Activated CD4-positive, alpha-beta T cell treated with anti-CD3 and anti-CD28 coated beads, Interleukin-2, Interleukin-4, amounts not matched to agents 100 ng/mL and 50 ng/mL, durations not matched to agents 16 hours and 8 hours (primary cell): ENCODE measurements at regions not wholly inside any gene's neighbourhood (a gene's known extent, or its start where the extent isn't known, plus 50 kb on each side); places are given as distances from the start of the nearest gene placed in this dataset.

Source experiments
- DNase-seq: peaks from one replicate; pipeline ENCODE4 v3.0.0-alpha.2; 2020; ENCODE audit warnings: low spot score

DNA sequence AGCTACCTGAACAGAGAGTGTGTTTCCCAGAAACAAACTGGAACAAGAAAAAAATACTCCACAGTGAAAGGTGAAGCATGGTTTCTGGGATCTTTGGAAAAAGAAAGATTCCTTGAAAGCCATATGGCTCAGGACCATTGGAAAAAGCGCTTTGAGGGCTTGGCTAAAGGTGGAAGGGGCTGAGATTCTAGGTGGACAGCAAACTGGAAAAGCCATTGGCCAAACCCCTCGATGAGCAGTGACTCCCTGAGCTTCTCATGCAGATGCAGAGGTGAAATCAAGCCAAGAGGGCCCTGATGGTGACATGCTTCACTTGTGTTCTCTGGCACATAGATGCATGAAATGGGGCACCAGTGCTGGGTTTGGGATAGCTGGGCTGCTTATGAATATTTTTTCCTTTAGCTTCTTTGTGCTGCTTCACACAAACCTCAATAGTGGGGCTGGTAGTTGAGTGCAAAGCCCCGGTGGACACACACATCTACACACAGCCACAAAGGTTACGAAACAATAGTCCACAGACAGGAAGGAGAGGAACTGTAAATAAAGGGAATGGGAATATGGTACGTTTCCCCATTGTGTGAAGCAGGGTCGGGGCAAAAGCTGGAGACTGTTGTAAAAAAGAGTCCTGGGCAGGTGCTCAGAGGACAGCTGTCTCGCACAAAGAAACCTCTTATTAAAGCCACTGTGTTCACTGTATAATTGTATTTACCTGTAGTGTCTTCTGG, 117.8 kb downstream of the FOXA2 start:
- no peak for DNase-seq

DNA sequence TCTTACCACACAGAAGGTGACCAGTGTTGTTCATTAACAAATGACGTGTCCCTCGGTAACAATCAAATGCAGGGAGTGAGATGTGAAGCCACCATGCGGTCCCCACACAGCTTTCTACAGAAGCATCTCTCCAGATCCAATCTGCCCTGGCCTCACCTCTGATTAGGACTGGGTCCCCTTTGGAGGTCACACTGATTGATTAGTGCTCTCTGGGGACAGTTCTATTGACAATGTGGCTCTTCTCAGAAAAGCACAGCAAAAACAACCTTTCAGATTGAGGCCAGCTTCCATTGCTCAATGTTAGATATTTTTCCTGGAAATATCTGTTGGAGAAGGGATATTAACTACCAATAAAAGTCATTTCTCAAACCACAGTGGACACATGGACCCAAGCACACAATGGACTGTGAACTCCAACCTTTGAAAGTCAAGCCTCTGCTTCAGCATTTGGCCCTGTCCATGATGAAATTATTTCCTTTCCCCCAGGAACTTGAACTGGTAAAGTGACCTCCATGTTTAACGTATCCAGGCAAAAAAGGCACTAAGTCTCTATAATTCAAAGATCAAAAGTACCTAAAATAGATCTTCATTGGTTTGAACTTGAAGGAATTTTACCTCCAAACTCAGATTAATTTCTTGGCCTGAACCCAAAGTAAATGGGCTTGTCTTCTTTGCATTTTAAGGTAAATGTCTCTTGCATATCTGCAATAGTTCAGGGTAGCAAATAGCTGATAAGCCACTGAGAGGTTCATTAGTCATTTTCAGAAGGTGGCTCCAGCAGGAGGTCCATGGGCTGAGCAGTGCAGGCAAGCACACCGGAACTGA, 118.5 kb downstream of the FOXA2 start:
- DNase-seq: no peak

DNA sequence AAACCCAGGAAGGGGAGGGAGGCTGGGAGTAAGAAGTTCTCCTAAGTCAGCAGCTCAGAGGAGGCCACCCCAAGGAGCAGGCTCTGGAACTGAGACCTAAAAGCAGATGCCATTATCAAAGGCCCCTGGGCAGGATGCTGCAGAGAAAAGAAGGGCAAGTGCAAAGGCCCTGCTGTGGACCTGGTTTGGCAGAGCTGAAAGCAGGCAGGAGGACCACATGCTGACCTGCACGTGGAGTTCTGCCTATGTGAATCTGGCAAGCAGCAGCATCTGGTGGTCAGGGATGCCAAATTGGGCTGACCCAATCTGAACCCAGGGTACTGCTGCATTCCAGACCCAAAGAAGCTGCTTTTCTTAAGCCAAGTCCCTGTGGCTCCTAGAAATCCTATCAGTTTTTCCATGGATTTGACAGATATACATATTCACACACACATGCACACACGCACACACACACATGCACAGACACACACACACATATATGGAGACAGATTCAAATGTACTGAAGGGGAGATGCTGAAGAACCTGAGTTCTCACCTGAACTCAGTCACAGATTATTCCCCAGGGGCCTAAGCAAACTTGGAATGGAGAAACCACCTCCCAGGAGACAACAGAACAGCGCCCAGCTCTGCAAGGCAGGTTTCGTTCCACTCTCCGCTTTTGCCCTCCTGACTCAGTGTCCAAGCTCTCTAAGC, 119.9 kb downstream of the FOXA2 start:
- no peak for DNase-seq

DNA sequence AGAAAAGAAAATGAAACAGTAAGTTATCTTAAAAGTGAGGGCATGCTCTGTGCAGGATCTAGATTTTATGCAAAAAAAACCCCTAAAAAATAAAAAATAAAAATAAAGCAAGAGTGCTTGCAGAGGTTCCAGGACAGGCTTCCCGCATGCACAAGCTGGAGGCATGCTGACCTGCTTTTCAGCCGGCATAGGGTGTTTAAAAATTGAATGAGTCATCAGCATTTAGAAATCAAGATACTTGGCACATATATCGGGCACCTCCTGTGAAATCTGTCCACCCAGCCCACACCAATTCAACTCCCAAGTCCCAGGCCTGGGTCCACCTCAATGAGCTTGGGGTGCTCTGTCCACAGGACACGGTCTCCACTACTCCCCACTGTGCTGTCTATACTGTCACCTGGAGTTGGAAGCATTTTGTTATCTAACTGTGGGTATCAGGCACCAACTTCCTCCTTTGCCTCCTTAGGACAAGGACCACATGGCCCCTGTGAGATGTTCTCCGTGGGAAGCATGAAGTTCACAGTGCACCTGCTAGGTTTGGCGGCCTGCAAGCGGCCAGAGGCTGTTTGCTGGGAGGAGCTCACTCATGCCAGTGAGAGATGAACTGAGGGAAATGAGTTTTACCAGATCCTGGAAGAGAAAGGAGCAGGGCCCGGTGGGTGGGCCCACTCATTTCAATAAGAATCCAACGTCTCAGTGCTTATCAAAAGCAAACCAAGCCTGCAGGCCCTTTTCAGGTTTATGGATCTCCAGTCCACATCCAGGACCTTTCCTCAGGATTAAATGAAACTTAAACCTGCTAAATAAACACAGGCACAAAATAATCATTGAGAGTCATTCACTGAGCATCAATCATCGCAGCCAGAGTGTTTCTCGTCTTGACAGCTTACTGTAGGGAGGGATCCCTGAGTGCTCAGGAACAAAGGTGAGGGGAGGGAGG, 121.1 kb downstream of the FOXA2 start:
- DNase-seq: no peak

DNA sequence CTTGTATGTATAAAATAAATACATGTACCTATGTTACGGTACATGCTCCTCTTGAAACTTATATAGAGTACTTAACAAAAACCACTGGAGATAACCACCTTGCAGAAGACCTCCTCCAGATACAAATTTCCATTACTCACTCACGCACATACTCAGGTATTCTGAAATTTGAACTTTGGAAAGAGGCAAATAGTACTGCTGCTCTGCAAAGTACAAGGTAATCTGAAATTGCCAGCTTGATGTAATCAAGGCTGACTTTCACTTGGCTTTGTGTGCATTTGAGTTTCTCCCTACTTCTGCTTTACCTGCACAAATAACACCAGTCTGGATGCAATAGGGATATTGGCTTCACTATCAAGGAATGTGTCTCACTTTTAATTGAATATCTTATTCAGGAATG, 123.6 kb downstream of the FOXA2 start:
- no peak for DNase-seq

DNA sequence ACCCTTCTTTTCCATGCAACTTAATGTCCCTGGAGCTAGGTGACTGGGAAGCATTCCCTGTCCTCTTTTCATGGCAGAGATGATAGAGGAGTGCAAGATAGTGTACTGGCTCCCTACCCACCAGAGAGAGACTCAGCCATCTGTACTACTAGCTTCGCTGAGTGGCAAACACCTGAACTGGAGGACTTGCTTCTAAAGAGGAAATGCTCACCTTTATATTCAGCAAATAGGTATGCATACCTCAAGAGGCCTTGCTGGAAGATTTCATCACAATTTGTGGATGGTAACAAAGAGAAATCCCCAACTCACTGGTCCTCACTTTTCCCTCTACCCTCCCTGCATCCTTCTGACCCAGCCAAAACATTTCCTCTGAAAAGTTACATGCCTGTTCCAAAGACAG, 124.1 kb downstream of the FOXA2 start:
- no peak for DNase-seq

DNA sequence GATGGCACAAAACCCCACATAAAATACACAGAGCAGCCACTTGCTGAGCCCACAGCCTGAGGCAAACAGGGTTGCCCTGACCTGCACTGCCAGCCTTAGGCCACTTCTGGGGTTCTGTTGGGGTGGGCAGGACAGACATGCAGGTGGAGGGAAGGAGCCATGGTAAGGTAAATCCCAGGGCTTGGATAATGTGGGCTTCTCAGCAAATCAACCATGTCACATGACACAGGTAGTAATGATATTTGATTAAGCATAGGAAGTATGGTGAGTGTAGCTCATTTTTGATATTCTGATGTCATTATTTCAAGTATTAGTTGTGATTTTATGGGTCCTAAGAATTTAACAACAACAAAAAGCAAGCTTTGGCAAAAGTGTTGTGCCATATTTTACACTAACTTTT, 124.6 kb downstream of the FOXA2 start:
- no peak for DNase-seq

DNA sequence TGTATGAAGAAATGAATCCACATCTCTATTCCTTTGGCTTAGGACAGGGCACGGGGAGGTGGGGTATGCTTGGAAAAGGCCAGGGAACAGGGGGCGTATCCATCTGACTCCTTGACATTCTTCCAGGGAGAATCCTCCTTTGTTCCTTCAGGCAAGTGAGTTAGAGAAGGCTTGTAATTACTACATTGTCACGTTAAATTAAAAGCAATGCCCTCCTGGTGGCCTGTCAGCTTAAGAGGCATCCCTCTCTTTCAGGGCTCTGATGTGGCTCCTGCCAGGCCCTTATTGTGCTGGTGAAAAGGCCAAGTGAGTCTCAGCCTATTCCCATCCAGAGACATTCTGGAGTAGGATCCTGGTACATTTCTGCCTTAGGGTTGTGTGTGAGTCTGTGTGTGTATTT, 128.3 kb downstream of the FOXA2 start:
- DNase-seq: no peak

DNA sequence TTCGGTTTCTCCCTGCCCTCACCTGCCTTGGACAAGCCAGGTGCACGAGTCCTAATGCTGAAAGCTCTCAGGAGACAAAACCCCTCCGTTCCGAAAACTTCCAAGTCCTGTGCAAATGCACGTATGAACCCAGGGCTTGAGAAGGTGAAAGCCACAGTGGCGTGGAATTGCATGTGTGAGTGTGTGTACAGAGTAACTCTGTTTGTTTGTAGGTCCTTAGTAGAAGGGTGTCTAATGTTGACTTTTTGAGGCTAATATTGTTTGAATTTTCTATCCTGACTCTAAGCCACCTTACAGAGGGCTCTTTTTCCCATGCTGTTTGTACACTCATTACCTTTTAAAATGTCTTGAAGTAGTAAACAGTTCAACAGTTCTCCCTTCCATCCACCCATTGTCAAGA, 129.1 kb downstream of the FOXA2 start:
- DNase-seq: no peak

DNA sequence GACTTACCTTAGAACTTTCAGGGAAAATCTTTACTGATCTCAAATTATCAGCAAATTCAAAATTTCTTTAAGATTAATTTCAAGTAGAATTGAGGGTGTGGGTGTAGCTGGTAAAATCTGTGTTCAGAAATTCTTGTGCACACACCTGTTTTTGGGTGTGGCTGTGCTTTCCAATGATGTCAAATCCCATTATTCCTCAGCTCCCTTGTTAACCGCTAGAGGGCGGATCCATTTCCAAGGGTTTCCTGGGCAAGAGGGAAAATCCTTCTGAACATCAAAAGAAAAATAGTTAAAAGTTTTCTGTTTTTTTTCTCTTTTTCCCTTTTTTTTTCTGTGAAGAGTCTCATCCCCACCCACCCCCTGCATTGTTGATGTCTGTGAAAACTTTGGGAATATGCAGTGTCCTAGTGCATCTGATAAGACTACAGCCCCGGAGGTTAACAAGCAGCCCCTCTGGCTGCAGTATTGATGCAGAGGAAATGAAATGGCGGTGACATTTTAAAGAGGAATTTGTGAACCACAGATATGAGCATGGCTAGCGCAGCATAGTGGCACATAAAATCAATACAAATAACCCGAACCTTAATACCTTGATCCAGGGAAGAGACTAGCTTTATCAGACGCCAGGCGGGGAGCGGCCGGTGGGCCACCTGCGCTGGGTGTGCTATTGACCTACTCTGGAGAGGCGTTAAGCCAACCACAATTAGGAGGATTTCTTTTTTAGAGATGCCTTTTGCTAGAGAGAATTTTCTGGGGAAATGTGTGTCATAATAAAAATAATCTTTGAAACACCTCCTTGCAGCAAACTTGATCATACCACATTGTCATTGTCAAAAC, 130.9 kb downstream of the FOXA2 start:
- no peak for DNase-seq

DNA sequence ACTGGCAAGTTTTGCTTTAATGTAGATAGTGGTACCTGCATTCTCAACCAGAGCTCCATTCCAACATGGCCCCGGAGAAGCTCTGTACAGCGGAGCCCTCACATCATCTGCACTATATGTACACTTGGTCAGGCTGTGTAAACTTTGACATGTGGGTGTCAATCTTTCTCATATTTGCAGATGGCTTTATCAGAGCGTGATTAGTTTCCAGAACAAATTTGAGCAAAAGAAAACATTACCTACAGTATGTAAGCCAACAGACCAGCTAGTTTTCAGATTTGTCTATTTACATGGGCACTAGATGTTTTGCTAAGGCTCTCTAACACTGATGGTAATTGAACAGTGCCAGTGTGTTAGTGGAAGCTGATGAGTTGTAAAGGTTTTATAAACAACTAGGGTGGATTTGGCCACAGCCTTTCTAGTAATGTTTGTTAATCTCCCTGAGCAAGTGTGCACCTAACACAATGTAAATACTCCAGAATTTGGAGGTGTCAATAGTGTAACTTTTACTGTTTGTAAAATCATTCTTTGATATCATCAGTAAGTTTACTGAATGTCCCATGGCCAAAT, 131.8 kb downstream of the FOXA2 start:
- DNase-seq: no peak

DNA sequence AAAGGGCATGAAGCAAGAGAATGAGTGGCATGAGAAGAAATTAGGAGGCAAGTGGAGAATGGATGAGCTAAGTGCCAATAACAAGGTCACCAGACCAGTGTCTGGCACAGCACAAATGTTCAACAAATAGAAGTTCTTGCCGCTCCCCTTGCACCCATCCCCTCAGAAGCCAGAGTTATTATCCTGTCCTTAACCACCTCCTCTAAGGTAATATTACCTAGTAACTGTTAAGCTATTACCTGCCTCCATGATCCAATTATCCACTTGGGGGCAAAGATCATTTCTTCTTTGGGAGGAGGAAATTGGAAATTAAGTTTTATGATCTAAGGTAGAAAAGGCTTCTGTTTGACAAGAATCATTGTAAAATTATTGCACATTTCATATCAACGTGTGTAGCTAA, 133.8 kb downstream of the FOXA2 start:
- no peak for DNase-seq

DNA sequence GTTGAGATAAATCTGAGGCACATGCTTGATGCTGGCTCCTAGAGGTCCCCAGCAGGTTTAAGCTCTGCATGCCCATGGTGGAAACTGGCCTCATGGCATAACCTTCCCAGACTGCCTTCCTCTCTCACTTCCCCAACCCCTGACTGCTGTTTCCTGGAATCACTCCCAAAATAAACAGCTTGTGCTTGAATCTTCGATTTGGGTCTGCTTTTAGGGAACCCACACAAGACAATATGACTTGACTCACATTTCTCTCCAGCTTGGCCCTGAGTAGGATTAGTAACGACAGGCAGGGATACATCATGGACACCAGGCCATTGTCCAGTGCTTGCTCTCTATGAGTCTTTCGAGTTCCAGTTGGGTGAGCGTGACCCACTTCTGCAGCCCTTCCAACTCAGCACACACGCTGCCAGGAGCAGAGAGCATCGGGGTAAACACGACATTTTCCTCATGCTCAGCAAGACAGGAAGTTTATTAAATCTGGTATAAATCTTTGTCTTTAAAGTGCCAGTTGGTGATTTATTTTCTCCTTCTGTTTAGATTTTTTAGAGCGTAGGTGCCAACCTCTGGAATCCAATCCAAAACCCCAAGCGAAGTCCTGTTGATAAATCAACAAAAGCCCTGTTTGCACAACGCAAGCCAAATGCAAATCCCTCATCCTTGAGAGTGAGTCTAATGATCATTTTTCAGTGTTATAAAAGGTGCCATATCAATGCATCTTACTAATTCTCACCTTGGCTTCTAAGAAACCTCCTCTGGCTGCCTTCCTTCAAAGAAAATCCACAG, 135.0 kb downstream of the FOXA2 start:
- DNase-seq: no peak

DNA sequence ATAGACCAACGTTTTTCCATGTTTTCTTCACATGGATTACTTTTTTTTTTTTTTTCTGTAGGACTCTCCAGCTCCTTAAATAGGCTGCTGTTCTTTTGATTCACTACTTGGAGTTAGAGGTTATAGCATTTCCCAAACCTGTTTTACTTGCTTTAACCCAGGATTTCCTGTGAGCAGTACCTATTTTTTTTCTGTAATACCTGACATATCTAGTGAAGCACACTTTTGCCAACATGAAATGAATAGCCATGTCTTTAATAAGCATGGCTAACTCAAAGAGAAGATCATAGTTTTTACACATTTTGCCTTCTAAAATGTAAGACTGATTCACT, 137.0 kb downstream of the FOXA2 start:
- no peak for DNase-seq

DNA sequence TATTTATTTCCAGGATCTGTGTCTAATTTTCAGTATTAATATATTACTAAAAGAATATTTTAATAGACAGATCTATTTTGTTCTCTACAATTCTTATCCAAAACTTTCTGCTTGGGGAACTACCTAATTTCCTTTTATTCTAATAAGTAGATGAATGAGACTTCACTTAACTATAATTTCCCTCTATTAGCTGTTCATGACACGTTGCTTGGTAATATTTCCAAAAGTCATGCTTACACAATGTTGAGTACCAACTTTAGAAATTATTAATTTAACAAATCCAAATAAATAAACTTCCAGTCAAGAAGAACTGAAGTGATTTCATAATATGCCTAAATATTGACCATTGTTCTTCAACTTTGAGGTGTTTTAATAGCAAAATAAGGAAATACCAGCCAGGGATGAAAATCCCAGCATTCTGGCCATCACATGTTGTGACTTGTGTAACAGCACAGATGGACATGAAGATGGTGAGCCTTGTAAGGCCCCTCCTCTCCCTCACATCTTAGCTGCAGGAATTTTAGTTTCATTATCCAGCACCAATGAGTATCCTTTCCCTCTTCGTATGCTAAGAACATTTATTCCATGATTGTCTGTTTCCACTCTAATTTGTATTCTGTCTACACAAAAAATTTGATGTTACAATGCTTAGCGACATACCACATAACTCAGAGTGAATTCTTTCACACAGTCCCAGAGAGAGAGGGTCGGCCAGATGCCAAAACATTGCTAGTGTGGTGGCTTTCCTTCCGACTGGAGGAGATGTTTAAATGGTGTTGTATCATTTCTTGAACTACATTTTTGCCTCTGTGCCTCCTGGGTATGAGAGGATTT, 137.5 kb downstream of the FOXA2 start:
- no peak for DNase-seq

DNA sequence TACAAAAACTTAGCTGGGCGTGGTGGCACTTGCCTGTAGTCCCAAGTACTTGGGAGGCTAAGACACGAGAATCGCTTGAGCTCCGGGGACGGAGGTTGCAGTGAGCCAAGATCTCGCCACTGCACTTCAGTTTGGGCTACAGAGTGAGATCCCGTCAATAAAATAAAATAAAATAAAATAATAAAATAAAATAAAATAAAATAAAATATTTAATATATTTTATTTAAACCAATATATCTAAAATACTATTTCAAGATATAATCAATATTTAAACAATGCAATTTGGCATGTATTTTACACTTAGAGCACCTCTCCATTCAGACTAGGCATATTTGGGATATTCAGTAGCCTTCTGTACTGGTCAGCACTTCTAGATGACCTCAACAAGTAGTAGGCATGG, 142.1 kb downstream of the FOXA2 start:
- no peak for DNase-seq

DNA sequence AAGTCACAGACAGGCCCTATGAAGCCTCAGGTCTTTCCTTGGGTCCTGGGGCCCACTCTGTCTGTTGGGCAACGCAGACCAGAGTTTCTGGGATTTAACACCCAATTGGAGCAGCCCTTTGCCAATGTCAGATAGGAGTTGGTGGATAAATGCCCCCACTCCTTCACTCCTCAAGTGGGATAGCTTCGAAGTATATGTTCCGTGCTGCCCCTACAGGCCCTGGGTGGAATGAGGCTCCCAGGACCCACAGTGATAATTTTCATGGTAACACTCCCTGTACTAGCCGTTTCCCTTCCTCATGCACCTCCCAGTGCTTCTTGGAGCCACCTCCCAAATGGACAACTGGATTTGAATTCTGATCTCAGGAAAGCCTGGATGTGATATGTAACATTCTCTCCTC, 145.4 kb downstream of the FOXA2 start:
- no peak for DNase-seq

DNA sequence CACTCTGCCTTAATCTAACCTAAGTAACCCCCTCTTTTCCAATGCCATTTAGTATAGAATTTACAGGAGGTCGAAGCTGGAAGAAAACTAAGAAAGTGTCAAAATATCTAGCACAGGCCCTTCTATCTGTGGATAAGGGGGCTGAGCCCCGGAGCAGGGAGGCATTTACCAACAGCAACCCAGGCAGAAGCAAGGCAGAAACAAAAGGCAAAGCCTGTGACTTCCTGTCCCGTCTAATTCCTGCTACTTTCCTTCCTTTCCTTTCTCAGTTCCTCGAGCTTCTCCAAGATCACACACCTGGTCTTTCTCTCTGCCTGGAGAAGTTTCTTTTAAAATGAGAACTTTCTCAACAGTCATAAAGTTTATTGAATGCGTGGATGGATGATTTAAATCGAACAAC, 146.0 kb downstream of the FOXA2 start:
- no peak for DNase-seq

DNA sequence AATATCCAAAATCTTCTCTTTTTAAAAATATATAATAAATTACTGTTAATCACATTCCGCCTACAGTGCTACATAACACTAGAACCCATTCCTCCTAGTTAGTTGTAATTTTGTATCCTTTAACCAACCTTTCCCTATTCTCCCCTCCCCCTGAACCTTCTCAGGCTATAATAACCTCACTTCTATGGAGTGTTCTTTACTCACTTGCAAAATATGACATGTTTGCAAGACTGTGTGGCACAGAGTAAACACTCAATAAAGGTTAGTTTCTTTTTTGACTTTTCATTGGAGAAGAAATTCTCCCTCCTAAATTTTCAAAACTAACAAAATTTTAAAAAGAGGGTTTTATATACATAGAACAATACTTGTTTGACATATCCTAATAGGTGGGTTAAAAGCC, 147.0 kb downstream of the FOXA2 start:
- no peak for DNase-seq
